Thoracic aorta (tissue), 2 donors: ENCODE measurements at regions not wholly inside any gene's neighbourhood (a gene's known extent, or its start where the extent isn't known, plus 50 kb on each side); places are given as distances from the start of the nearest gene placed in this dataset.

Experiments used
- ATAC-seq: fragments of 150-250 bp; one replicate; pipeline ENCODE4 v1.8.0; 2017; ENCODE audit warnings: low read depth; ENCODE audit not compliant: insufficient number of reproducible peaks, low FRiP score
- DNase-seq: peaks from one replicate; pipeline ENCODE4 v3.0.0-alpha.2; 2020; ENCODE audit warnings: low spot score
- H3K27ac ChIP-seq, 2 donors: fragments of 200-600 bp; sonication (generic); 1 replicate in 1 of 2; 2 replicates in 1 of 2; pipeline ENCODE4 v1.5.1; 2016; ENCODE audit warnings: mild to moderate bottlenecking in 2 of 2, moderate library complexity in 2 of 2
- H3K27me3 ChIP-seq: fragments of 200-600 bp; sonication (generic); replicated peaks from 2 replicates; pipeline ENCODE4 v1.6.0; 2016; ENCODE audit warnings: mild to moderate bottlenecking; ENCODE audit not compliant: insufficient read depth
- H3K36me3 ChIP-seq: fragments of 200-600 bp; sonication (generic); one replicate; pipeline ENCODE4 v1.5.1; 2016
- H3K4me1 ChIP-seq, 2 donors: fragments of 200-600 bp; sonication (generic); 1 replicate in 1 of 2; 2 replicates in 1 of 2; pipeline versions ENCODE4 v1.5.1 to v1.6.0; 2016; ENCODE audit warnings: low read depth in 2 of 2, mild to moderate bottlenecking in 1 of 2; ENCODE audit not compliant: control insufficient read depth in 1 of 2
- H3K4me3 ChIP-seq: fragments of 200-600 bp; sonication (generic); 2 replicates; pipeline ENCODE4 v1.5.1; 2016; ENCODE audit warnings: mild to moderate bottlenecking
- H3K9me3 ChIP-seq: fragments of 200-600 bp; sonication (generic); 2 replicates; pipeline ENCODE4 v1.5.1; 2016
- CTCF ChIP-seq: fragments of 200-600 bp; sonication (generic); IDR thresholded peaks from one replicate; pipeline ENCODE4 v1.5.1; 2019; ENCODE audit warnings: antibody characterized with exemption

- no peak overlapping the region for H3K4me3 ChIP-seq
- H3K36me3 ChIP-seq = no peaks in the 10 kb centered on the region
- no peaks in the 10 kb centered on the region for H3K27me3 ChIP-seq
- peaks cover 4% of the 10 kb centered on the region for H3K9me3 ChIP-seq
- ATAC-seq (no peak), DNase-seq (no peak)
- H3K27ac ChIP-seq = no peak overlapping the region
- TF ChIP-seq CTCF = no peak
- H3K4me1 ChIP-seq = no peaks in the 10 kb centered on the region
Observed at GRCh38 chr2:153222231-153223165, 256.1 kb downstream of the RPRM start.

- ATAC-seq (no peak), DNase-seq (no peak)
- Histone ChIP-seq H3K36me3 (no peaks in the 10 kb centered on the region), H3K9me3 (peaks cover 4% of the 10 kb centered on the region), H3K27ac (no peak overlapping the region), H3K4me1 (no peaks in the 10 kb centered on the region), H3K4me3 (no peak overlapping the region), H3K27me3 (no peaks in the 10 kb centered on the region)
- no peak for TF ChIP-seq CTCF
Observed at GRCh38 chr2:153221506-153221905, 257.1 kb downstream of the RPRM start.

GRCh38 chr2:153221087-153221486, 257.5 kb downstream of the RPRM start:
- H3K9me3 ChIP-seq = peaks cover 4% of the 10 kb centered on the region
- DNase-seq = no peak
- no peaks in the 10 kb centered on the region for H3K36me3 ChIP-seq
- no peaks in the 10 kb centered on the region for H3K27me3 ChIP-seq
- ATAC-seq = no peak
- no peak overlapping the region for H3K27ac ChIP-seq
- no peak for TF ChIP-seq CTCF
- no peaks in the 10 kb centered on the region for H3K4me1 ChIP-seq
- no peak overlapping the region for H3K4me3 ChIP-seq

GRCh38 chr2:153218851-153219250, 259.7 kb downstream of the RPRM start:
- Histone ChIP-seq H3K27me3 (no peaks in the 10 kb centered on the region), H3K36me3 (no peaks in the 10 kb centered on the region)
- ATAC-seq = no peak

More at GRCh38 chr2:153218851-153219250, 259.7 kb downstream of the RPRM start:
- H3K9me3 ChIP-seq = no peaks in the 10 kb centered on the region
- no peak overlapping the region for H3K4me3 ChIP-seq
- no peaks in the 10 kb centered on the region for H3K4me1 ChIP-seq
- no peak overlapping the region for H3K27ac ChIP-seq
- no peak for DNase-seq
- TF ChIP-seq CTCF = no peak
